ENCODE measurements at regions not wholly inside any gene's neighbourhood (a gene's known extent, or its start where the extent isn't known, plus 50 kb on each side); places are given as distances from the start of the nearest gene placed in this dataset.

DNA sequence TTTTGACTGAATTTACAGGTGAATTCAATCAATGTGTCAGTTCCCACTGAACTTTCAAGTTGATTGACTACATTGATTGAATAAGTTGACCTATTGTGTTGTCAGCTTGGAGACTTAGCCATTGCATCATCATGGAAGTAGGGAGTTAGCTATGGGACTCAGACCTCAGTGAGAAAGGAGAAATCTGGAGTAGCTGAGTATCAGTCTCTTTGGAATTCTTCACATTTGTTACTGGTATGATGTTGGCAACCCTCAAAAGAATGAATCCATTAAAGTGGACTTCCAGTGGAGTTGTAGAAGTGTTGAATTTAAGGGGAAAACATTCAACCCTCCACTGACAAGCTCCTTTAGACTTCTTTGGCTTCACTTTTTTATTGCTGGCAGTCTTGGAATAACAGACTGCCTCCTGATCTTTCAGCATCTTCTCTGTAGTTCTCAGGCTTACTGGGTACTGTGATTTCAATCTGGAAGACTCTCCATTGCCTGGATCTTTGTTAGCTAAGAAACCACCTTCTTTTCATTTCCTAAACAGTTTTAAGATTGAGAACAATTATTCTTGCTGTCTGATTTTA lies 160.3 kb upstream of the NRP1 start:
- no peaks in the 10 kb centered on the region for H3K9me2 ChIP-seq (replicated peaks; ENCODE audit: low read depth, low read length)
- no peak overlapping the region for H3K4me3 ChIP-seq (ENCODE audit: low read length, poor library complexity, severe bottlenecking)
- H3K4me1 ChIP-seq (ENCODE audit: insufficient read depth, low read length, poor library complexity, severe bottlenecking), result no peaks in the 10 kb centered on the region
- no peaks in the 10 kb centered on the region for H3K36me3 ChIP-seq (ENCODE audit: insufficient read depth, low read length)
- H3K79me2 ChIP-seq (ENCODE audit: insufficient read depth, low read length), result no peaks in the 10 kb centered on the region
- peaks cover 13% of the 10 kb centered on the region for H3K27me3 ChIP-seq (ENCODE audit: insufficient read depth, low read length, poor library complexity, severe bottlenecking)
- H3K9me3 ChIP-seq (ENCODE audit: insufficient read depth, low read depth, low read length), result no peaks in the 10 kb centered on the region
- no peaks in the 10 kb centered on the region for H4K20me1 ChIP-seq (ENCODE audit: insufficient read depth, low read length, poor library complexity, severe bottlenecking)
- no peak overlapping the region for H3K9ac ChIP-seq (ENCODE audit: low read depth, low read length, poor library complexity, severe bottlenecking)
- no peak overlapping the region for H2AFZ ChIP-seq (ENCODE audit: low read length)
- H3F3A ChIP-seq (ENCODE audit: low read depth), result no peaks in the 10 kb centered on the region
- TF ChIP-seq, protein P1, sequence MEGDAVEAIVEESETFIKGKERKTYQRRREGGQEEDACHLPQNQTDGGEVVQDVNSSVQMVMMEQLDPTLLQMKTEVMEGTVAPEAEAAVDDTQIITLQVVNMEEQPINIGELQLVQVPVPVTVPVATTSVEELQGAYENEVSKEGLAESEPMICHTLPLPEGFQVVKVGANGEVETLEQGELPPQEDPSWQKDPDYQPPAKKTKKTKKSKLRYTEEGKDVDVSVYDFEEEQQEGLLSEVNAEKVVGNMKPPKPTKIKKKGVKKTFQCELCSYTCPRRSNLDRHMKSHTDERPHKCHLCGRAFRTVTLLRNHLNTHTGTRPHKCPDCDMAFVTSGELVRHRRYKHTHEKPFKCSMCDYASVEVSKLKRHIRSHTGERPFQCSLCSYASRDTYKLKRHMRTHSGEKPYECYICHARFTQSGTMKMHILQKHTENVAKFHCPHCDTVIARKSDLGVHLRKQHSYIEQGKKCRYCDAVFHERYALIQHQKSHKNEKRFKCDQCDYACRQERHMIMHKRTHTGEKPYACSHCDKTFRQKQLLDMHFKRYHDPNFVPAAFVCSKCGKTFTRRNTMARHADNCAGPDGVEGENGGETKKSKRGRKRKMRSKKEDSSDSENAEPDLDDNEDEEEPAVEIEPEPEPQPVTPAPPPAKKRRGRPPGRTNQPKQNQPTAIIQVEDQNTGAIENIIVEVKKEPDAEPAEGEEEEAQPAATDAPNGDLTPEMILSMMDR (conservative IDR thresholded peaks at IDR 0.05; ENCODE audit: low read length), result no peak
- TF ChIP-seq EZH2phosphoT487 (IDR thresholded peaks at IDR 0.05; ENCODE audit: borderline replicate concordance), result no peak
- H3K4me2 ChIP-seq (ENCODE audit: low read depth, low read length, poor library complexity, severe bottlenecking), result no peak overlapping the region

DNA sequence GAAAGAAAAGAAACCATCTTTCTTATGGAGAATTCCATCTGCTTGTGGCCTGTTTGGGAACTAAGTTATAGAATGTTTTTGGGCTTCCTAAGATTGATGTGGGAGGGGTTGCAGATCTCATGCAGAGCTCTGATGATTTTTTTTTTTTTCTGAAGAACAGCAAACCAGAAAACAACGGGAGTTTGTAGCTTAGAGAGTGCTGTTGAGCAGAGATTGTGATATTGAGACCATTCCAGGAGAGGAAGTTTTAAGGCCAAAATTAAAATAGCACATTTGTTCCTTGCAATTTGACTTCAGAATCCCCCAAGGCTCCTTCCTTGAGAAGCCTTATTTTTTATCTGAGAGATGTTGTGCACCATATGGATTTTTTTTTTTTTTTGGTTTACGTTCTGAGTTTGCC lies 159.5 kb upstream of the NRP1 start:
- H3K27me3 ChIP-seq (ENCODE audit: insufficient read depth, low read length, poor library complexity, severe bottlenecking), result peaks cover 13% of the 10 kb centered on the region
- H3K79me2 ChIP-seq (ENCODE audit: insufficient read depth, low read length), result no peaks in the 10 kb centered on the region
- no peaks in the 10 kb centered on the region for H3K36me3 ChIP-seq (ENCODE audit: insufficient read depth, low read length)
- no peak overlapping the region for H3K4me3 ChIP-seq (ENCODE audit: low read length, poor library complexity, severe bottlenecking)
- no peaks in the 10 kb centered on the region for H3K4me1 ChIP-seq (ENCODE audit: insufficient read depth, low read length, poor library complexity, severe bottlenecking)
- no peak overlapping the region for H3K9ac ChIP-seq (ENCODE audit: low read depth, low read length, poor library complexity, severe bottlenecking)
- no peaks in the 10 kb centered on the region for H3F3A ChIP-seq (ENCODE audit: low read depth)
- H2AFZ ChIP-seq (ENCODE audit: low read length), result no peak overlapping the region
- H3K9me3 ChIP-seq (ENCODE audit: insufficient read depth, low read depth, low read length), result no peaks in the 10 kb centered on the region
- H4K20me1 ChIP-seq (ENCODE audit: insufficient read depth, low read length, poor library complexity, severe bottlenecking), result no peaks in the 10 kb centered on the region
- TF ChIP-seq EZH2phosphoT487 (IDR thresholded peaks at IDR 0.05; ENCODE audit: borderline replicate concordance), result no peak
- TF ChIP-seq, protein P1 (conservative IDR thresholded peaks at IDR 0.05; ENCODE audit: low read length), result no peak
- no peak overlapping the region for H3K4me2 ChIP-seq (ENCODE audit: low read depth, low read length, poor library complexity, severe bottlenecking)
- no peaks in the 10 kb centered on the region for H3K9me2 ChIP-seq (replicated peaks; ENCODE audit: low read depth, low read length)

DNA sequence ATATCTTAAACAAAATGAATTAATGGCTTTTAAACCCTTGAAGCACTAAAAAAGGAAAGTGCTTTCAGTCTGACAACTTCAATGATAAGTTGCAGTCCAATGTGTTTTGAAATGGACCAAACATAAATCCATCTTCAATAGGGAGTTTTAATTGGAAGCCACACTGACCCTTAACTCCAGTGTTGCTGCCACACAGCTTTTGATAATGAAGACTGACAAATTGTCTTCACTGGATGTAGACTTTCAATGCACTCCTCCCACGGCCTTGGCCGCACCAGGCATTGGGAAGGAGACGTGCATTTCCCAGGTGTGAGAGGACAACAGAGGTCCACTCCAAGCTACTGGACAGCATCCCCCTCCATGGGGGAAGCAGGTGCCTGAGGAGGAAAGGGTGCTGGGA lies 159.0 kb upstream of the NRP1 start:
- H3K9me2 ChIP-seq (replicated peaks; ENCODE audit: low read depth, low read length), result no peaks in the 10 kb centered on the region
- no peak overlapping the region for H3K9ac ChIP-seq (ENCODE audit: low read depth, low read length, poor library complexity, severe bottlenecking)

More for the DNA sequence above, 159.0 kb upstream of the NRP1 start:
- H3K4me2 ChIP-seq (ENCODE audit: low read depth, low read length, poor library complexity, severe bottlenecking), result no peak overlapping the region
- H3K27me3 ChIP-seq (ENCODE audit: insufficient read depth, low read length, poor library complexity, severe bottlenecking), result peaks cover 13% of the 10 kb centered on the region
- TF ChIP-seq, protein P1 (conservative IDR thresholded peaks at IDR 0.05; ENCODE audit: low read length), result no peak
- no peak for TF ChIP-seq EZH2phosphoT487 (IDR thresholded peaks at IDR 0.05; ENCODE audit: borderline replicate concordance)
- H2AFZ ChIP-seq (ENCODE audit: low read length), result no peak overlapping the region
- no peak overlapping the region for H3K4me3 ChIP-seq (ENCODE audit: low read length, poor library complexity, severe bottlenecking)
- H3F3A ChIP-seq (ENCODE audit: low read depth), result no peaks in the 10 kb centered on the region
- no peaks in the 10 kb centered on the region for H3K36me3 ChIP-seq (ENCODE audit: insufficient read depth, low read length)
- H3K9me3 ChIP-seq (ENCODE audit: insufficient read depth, low read depth, low read length), result no peaks in the 10 kb centered on the region
- no peaks in the 10 kb centered on the region for H3K4me1 ChIP-seq (ENCODE audit: insufficient read depth, low read length, poor library complexity, severe bottlenecking)
- H4K20me1 ChIP-seq (ENCODE audit: insufficient read depth, low read length, poor library complexity, severe bottlenecking), result no peaks in the 10 kb centered on the region
- H3K79me2 ChIP-seq (ENCODE audit: insufficient read depth, low read length), result no peaks in the 10 kb centered on the region
